OCI-LY3 (cell line): ENCODE measurements at regions not wholly inside any gene's neighbourhood (a gene's known extent, or its start where the extent isn't known, plus 50 kb on each side); places are given as distances from the start of the nearest gene placed in this dataset.

Source experiments
- CTCF ChIP-seq: fragments of 200-600, 300-600 bp; sonication (generic); IDR thresholded peaks from 2 replicates; pipeline ENCODE4 v1.5.1; 2014; ENCODE audit warnings: antibody characterized with exemption, low read length, low read depth
- EZH2phosphoT487 ChIP-seq: fragments of 200-600 bp; shearing (Covaris generic); IDR thresholded peaks from 2 replicates; pipeline ENCODE4 v1.6.1; 2018; ENCODE audit warnings: antibody characterized with exemption, mixed run types, low read depth

- TF ChIP-seq CTCF, result no peak
- no peak for TF ChIP-seq EZH2phosphoT487
Observed at GRCh38 chr1:196043268-196043667, 565.0 kb downstream of the KCNT2 start.
